ENCODE measurements at regions not wholly inside any gene's neighbourhood (a gene's known extent, or its start where the extent isn't known, plus 50 kb on each side); places are given as distances from the start of the nearest gene placed in this dataset.

DNA sequence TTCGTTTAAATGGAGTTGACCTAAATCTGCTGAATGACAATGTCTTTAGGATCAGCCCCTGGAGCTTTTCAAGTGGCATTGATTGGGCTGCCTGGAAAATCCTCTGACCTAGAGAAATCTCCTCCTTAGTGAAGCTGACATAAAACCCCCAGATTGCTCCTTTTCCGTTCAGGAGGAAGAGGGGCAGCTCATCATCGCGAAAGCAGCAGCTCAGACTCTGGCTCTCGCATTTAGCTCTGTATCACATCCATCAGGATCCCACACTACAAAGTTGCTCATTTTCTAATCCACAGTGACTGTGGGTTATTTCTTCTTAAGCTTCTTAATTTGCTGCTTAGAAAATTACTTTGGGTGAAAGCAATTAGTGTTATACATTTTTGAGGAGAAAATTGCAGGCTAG, 373.7 kb downstream of the ENC1 start:
- TF ChIP-seq, protein P1, sequence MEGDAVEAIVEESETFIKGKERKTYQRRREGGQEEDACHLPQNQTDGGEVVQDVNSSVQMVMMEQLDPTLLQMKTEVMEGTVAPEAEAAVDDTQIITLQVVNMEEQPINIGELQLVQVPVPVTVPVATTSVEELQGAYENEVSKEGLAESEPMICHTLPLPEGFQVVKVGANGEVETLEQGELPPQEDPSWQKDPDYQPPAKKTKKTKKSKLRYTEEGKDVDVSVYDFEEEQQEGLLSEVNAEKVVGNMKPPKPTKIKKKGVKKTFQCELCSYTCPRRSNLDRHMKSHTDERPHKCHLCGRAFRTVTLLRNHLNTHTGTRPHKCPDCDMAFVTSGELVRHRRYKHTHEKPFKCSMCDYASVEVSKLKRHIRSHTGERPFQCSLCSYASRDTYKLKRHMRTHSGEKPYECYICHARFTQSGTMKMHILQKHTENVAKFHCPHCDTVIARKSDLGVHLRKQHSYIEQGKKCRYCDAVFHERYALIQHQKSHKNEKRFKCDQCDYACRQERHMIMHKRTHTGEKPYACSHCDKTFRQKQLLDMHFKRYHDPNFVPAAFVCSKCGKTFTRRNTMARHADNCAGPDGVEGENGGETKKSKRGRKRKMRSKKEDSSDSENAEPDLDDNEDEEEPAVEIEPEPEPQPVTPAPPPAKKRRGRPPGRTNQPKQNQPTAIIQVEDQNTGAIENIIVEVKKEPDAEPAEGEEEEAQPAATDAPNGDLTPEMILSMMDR (IDR thresholded peaks at IDR 0.05), result no peak
- TF ChIP-seq POLR2A (IDR thresholded peaks at IDR 0.05), result no peak

Measured in testis (tissue), 2 donors.